Frontal cortex (tissue), 3 donors: ENCODE measurements at regions not wholly inside any gene's neighbourhood (a gene's known extent, or its start where the extent isn't known, plus 50 kb on each side); places are given as distances from the start of the nearest gene placed in this dataset.
A peak's percentile ranks its signal among the peaks of the same experiment; 100 is the strongest.
"Not testable (repeated sequence)": the region's sequence is repeated elsewhere in the genome, so short reads cannot be mapped to it uniquely, and the experiment has no call there.

Experiments
- DNase-seq, 2 donors: peaks; one replicate each; pipeline ENCODE4 v3.0.0; 2012; ENCODE audit warnings: low spot score in 2 of 2
- FAIRE-seq: peaks from 2 replicates; lab custom pipeline; 2012; peaks lifted over from hg19 to GRCh38; lab: Jason Lieb, UNC
- donor health status: control.
- donor health status: control.
- donor health status: control.

DNA sequence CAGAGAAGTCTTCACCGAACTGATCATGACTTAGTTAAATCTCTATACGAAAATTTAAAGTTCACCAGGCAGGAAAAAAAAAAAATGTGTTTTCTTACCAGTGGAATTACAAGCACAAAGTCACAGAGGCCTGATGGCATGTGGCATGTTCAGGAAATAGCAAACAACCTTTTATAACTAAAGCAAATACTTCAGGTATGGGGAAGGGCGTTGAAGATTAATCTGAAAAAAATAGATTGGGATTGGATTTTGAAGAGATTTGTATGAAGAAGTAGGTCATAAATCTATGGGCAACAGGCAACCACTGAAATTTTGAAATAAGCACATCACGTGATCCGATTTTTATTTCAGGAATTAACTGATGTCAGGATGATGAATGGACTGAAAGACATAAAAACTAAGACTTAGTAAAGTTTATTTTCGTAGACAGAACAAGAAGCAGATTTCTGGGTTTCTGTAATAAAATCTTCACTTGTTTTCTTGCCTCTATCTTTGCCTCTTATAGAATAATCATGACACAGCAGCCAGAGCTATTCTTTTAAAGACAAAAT is 295.9 kb upstream of the ADGRL4 start:
- DNase-seq, result no peak
- FAIRE-seq, result no peak

DNA sequence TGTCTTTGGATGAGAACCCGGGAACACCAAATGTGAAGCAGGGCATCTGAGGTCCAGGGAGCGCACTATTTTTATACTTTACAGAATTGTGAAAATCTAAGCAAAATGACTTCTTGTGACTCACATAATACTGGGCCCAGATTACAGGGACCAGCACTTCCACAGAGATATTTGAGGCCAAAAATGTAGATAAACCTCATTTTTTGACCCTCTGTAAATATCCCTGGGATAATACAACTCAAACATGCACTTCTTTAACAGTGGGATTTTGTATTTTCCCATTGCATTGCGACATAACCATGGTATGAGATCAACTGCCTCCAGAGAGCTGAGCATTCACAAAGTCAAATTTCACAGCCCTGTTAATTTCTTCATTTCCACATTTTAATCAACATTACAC is 289.4 kb upstream of the ADGRL4 start:
- DNase-seq, result no peak
- no peak for FAIRE-seq

DNA sequence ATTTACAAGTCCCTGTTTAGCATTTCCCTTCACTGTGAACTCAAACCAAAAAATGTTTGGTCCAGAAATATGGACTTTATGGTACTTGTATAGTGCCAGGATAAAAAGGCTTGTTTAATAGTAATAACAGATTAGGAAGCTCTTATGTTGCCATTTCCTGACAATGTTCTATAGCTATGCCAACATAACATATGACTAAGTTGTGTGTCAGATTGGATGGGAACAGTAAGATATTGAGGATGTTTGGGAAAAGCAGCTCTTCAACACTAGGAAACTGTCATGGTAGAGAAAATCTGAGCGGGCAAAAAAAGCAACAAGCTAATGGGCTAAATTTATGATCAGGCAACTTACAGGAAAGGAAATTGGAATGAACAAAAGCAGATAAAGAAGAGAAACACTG is 287.1 kb upstream of the ADGRL4 start:
- FAIRE-seq, result no peak

DNA sequence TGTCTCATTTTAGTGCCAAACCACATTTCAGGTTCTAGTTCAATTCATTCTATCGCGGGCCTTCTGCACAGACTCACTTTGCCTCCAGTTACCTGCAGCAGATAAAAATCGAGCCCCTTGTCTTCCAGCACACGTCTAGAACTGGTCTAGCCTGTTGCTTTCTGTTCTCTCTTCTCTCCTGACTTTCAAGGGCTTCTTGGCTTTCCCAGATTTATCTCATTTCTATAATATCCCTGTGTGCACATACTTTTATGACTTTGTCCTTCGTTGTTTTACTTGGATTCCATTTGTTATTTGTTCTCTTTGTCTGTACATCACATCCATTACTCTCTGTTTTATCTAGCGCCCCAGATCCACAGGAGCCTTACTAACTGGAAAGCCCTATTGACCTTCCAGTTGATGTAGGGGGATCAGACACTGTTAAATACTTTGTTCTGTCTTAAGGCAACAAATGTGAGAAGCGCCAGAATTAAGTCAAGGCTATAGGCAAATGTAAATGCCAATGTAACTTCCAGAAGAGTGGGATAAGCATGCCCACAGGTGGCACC is 284.5 kb upstream of the ADGRL4 start:
- FAIRE-seq (no peak), DNase-seq (no peak)

More for the DNA sequence above, 287.1 kb upstream of the ADGRL4 start:
- DNase-seq, result no peak

DNA sequence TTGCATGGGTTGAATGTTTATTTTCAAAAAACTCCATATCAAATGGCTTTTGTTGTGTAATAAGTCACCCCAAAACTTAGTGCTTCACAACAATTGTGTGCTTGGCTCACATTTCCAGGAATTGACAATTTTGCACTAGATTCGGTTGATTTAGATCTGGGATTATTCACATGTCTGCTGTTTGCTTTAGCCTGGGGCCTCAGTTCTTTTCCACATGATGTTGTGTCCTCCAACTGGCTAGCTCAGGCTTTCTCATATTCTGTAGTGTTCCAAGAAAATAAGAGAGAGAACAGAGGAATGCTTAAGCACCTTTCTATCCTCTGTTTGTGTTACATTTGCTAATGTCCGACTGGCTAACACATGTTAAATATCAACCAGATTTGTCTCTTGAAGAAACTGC is 281.5 kb upstream of the ADGRL4 start:
- no peak for DNase-seq
- FAIRE-seq, result no peak

DNA sequence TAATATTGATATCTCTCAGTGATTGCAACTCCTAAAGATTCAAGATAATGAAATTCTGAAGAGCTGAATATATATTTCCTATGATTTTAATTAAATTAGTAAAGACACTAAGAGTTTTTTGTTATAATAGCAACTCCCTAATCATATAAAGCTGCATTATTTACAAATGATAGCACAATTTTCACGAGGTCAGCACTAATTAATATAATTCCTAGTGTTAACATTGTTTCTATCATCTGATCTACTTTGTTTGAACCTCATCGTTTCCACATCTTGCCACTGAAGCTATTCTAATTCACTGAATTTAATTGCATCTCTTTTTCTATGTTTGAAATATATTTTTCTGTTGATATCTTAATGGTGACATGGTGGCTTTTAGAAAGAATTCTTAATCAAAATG is 279.1 kb upstream of the ADGRL4 start:
- FAIRE-seq (no peak), DNase-seq (no peak)

DNA sequence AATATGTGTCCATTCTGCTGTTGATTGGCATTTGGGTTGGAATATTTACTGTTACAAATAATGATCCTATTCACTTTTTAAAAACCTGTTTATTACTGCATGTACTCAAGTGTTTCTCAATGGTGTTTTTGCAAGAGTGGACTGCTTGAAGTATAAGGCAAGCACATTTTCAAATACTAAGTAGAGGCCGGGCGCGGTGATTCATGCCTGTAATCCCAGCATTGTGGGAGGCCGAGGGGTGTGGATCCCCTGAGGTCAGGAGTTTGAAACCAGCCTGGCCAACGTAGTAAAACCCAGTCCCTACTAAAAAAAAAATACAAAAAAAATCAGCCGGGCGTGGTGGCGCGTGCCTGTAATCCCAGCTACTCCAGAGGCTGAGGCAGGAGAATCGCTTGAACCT is 276.9 kb upstream of the ADGRL4 start:
- FAIRE-seq, result no peak
- no peak for DNase-seq

DNA sequence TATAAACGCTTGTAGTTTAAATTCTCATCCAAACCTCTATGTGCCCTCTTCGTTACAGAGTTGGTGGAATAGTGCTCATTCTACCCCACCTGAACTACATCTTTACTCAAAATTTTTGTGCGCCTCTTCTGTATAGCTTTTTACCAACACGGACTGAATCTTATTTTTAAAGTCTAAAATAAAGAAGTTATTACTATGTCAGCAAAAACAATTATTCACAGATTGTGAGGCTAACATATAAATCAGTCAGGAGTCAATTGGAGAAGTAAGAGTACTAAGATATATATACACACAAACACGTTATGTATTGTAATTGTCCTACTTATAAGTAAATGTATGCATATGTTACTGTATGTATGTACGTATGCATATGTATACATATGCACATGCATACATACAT is 274.9 kb upstream of the ADGRL4 start:
- FAIRE-seq (no peak), DNase-seq (no peak)

DNA sequence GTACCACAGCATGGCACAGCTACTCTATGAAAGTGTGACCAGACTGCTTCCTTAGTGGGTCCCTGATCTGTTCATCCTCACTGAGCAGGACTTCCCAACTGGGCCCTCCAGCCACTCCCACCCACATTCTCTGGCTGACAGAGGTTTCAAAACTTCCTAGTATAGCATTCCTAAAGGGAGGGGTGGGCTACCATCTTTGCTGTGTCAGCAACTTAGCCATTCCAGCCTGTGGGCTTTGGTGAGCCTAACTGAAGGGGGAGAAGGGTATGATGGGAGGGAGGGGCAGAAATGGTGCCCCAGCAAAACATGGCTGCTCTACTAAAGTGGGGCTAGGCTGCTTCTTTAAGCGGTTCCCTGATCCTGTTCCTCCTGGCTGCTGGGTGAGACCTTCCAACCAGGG is 265.2 kb upstream of the ADGRL4 start:
- DNase-seq (no peak), FAIRE-seq (no peak)

DNA sequence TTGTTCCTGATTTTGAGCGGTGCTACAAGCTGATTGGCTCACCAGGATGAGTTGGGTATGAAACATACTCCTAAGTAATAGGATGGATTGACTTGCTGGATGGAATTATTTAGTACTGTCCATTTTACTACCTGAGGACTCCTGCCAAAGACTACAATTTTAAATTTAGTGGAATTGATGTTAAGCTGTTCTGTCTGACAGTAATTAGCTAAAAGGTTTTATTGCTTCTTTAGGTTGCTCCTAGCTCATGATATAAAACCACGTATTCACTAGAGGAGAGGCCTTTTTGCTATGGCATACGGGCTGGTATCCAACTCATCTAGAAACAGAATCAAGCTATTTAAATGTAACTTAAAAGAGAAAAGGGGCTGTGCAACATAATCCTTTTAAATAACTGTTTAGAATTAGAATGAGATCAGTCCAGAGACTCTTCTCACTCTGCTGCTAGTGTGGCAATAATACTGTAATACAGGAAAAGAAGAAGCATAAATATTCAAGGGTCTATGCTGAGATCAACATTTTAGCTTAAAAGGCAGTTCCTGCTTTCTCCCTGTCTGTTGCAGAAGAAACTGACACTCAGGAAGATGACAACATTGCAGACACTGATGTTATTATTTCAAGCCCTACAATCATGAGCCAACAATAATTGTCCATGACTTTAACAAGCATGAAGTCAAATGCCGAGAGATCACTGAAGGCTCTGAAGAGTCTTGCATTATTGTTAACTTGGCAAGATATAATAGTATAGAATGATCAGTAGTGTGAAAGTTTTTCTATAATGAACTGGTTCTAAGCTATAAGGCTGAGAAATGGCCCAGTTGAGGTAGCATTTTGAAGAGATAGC is 258.7 kb upstream of the ADGRL4 start:
- no peak for FAIRE-seq
- DNase-seq, result no peak

DNA sequence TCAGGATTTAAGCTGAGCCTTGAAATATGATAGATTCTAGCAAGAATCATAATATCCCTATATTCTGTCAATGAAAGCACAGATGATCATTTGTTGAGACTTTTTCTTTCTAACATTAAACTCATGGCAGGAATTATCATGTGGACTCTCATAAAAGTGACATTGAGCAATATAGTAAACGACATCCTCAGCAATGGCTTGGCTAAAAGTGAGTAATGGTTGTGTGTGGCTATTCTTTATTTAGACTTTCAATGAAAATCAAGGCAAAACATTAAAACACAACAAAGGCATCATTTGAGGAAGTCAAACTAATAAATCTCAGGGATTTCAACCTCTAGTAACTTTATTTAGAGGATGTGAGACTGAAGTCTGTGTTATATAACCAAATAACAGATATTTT is 257.8 kb upstream of the ADGRL4 start:
- no peak for DNase-seq
- FAIRE-seq, result no peak

DNA sequence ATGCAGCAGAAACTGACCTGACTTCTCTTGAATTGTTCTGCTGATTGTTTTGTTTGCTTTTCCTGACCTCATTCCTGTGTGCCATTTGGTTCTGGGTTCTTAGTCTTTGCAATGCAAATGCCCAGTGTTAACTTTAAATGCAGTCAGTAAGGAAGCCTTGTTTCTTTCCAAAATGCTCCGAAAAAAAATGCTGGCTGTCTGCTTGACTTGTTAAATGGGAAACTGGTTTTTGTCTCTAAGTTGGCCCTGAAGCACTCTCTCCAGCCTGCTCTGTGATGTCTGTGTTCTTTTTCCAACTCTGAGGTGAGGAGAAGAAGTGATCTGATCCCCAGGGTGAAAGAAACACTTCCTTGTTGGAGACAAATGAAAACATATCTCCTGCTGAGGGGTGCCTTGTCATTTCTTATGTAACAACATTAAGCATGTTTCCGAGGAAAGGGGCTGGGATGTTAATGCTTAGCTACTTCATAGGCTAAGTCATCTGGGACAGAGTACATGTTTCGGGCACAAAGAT is 256.3 kb upstream of the ADGRL4 start:
- no peak for FAIRE-seq
- DNase-seq, result no peak

DNA sequence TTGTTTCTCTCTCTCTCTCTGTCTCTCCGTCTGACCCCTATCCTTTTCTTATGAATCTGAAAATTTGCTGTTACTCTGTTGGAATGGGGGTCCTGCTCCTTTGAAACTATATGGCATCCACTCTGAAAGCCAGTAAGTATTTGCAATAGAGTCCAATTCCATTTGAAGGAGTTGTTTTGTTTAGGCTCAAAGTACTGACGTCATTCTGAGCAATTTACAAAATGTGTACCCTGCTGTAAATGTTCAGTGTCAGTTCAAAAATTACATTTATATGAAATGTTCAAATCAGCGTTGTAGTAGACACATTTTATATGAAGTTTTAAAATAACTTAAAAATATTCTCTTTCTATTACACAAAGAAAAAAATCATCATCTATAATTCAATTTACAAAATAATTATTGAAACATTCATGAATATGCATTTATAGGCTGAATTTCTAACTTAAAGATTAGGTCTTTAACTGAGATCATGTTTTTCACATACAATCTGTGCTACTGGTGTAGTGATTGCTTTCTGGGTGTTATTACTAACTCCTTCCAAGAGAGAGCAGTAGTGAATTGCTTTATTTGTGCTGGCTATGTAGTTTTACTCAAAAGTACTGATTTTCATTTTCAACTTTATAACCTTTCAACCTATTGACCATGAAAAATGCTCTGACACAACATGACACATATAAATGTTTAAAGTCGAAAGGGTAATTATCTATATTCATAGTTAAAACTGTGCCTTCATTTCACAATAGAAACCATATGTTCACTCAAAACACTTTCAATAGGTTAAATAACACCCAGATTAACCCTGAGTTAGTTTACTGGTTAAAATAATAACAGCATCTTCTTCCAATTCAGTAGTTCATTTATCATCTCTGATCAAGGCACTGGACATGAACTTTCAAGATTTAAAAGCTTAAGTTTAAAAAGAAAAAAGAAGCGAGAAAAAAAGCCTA is 253.1 kb upstream of the ADGRL4 start:
- peak; percentile 48 for FAIRE-seq
- DNase-seq, result peak; percentile 22 to 33

DNA sequence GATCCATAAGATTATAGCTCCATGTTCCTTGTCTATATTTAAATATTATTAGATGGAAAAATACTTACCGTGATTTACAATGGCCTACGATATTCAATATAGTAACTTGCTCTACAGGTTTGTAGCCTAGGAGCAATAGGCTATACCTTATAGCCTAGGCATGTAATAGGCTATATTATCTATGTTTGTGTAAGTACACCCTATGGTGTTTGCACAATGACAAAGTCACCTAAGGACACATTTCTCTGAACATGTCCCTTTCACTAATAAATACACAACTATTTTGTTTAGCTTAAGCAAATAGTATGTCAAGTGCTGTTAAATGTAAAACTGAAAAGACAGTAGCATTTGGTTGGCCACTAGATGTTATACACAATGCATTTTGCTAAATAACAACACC is 248.9 kb upstream of the ADGRL4 start:
- DNase-seq (no peak), FAIRE-seq (no peak)

DNA sequence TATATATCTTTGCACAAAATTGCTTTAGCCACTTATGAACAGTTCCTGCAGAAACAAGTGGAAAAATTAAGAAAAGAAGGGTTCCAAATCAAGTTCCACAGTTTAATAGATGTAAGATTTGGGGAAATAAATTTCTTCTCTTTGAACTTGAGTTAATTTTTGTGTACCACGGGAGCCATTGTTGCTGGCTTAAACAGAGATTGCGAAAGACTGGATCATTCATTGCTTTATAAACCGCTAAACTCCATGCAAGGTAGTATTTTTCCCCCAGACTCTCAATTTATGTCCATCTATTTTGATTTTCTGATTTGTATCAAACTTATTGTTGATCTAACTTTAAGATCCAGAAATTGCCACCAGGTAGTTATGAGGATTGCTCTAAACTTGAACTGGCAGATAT is 246.1 kb upstream of the ADGRL4 start:
- DNase-seq (no peak), FAIRE-seq (no peak)

DNA sequence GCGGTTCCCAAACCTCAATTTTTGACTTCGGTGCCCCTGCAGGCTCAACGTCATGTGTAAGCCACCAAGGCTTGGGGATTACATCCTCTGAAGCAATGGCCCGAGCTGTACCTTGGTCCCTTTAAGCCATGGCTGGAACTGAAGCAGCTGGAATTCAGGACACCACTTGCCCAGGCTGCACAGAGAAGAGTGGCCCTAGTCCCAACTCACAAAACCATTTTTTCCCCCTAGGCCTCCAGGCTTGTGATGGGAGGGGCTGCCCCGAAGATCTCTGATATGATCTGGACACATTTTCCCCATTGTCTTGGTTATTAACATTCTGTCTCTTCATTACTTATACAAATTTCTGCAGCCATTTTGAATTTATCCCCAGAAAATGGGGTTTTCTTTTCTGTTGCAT is 233.3 kb upstream of the ADGRL4 start:
- DNase-seq, result no peak
- no peak for FAIRE-seq

DNA sequence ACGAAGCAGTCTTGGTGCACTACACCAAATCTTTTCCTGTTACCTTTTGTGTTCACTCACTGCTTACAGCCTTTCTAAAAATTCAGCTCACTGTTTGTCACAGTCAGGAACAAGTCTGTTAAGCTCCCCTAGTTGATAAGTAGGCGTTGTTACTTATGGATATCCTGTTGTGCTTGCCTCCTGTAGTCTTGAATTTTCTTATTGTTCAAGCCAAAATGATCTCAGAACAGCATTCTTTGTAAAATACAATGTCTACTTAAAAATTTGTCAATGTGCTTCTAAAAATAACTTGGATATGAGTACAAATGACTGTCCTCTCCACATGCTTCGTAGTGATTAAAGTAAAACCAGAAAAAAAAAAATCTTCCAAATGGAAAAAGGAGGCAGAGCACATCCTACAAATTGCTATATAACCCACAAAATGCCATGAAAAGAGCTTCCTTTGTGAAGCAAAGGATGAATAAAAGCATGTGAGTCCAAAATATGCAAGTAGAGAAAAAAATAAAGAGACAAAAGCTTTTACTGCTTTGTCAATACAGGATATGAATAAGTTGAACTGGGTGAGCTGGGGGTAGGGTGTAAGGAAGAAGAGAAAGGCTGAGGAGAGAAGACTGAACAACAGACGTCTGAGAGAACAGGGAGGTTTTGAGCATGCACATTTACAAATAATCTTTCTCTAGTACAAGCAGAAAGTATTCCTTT is 228.9 kb upstream of the ADGRL4 start:
- FAIRE-seq, result no peak
- no peak for DNase-seq

DNA sequence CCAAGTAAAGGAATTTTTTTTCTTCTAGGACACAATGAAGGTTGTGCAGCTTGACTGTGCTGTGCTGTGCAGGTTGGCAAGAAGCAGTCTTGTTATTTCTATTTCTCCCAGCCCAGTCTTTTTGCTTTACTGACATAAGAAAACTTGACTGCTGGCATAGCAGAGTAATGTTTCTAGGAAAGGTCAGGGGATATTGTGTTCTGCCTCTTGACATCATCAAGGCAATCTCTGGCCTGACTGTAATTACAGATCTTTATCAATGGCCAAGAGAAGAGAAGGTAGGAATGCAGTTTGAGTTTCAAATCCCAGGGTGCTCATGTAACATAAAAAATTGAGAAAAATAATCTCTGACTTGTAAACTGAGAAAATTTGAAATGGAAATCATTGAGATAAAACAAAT is 226.3 kb upstream of the ADGRL4 start:
- no peak for FAIRE-seq
- DNase-seq, result no peak

DNA sequence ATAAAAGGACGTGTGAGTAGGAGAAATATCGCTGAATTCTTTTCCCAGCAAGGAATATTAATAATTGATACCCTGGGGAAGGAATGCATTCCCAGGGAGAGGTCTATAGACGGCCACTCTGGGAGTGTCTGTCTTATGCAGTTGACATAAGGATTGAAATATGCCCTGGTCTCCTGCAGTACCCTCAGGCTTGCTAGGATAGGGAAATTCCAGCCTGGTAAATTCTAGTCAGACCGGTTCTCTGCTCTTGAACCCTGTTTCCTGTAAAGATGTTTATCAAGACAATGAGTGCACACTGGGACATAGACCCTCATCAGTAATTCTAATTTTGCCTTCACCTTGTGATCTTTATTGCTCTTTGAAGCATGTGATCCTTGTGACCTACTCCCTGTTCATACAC is 224.2 kb upstream of the ADGRL4 start:
- DNase-seq, FAIRE-seq: not testable (repeated sequence)

DNA sequence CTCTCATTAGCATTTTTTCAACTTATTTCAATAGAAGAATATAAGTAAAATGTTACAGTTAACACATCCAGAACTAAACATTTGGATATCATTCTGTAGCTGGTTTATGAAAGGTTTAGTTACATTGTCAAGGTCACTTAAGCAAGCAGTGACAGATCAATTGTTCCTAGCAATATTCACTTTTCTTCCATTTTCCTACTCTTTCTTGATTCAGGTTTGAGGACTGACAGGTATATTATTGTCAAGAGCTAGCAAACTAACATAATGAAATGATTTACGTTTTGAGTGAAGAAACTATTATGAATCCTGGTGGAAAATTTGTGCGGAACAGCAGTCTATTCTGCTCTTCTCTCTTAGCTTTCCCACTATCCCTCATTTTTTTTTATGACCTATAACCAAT is 220.4 kb upstream of the ADGRL4 start:
- FAIRE-seq (no peak), DNase-seq (no peak)
